DOHH2 (cell line): ENCODE measurements at regions not wholly inside any gene's neighbourhood (a gene's known extent, or its start where the extent isn't known, plus 50 kb on each side); places are given as distances from the start of the nearest gene placed in this dataset.

Source experiments
- H3F3A ChIP-seq: fragments of 200-600 bp; sonication (generic), shearing (Covaris generic); 2 replicates; pipeline ENCODE4 v1.6.0; 2016; ENCODE audit warnings: antibody characterized with exemption, mild to moderate bottlenecking; ENCODE audit not compliant: control insufficient read depth, insufficient read depth
- H3K27ac ChIP-seq: fragments of 200-600 bp; sonication (generic); 2 replicates; pipeline ENCODE4 v1.5.1; 2014; ENCODE audit warnings: low read depth, mild to moderate bottlenecking, low read length, moderate library complexity
- H3K27me3 ChIP-seq: fragments of 200-600 bp; sonication (generic); 2 replicates; pipeline ENCODE4 v1.6.1; 2014; ENCODE audit warnings: mild to moderate bottlenecking, low read length, mixed read lengths; ENCODE audit not compliant: control insufficient read depth
- H3K36me3 ChIP-seq: fragments of 200-600 bp; sonication (generic); 2 replicates; pipeline ENCODE4 v1.6.1; 2014; ENCODE audit warnings: mild to moderate bottlenecking, low read length, moderate library complexity, mixed read lengths; ENCODE audit not compliant: control insufficient read depth
- H3K4me1 ChIP-seq: fragments of 200-600 bp; sonication (generic); 2 replicates; pipeline ENCODE4 v1.6.1; 2014; ENCODE audit warnings: mild to moderate bottlenecking, low read length, mixed read lengths; ENCODE audit not compliant: control insufficient read depth
- H3K4me2 ChIP-seq: fragments of 200-600 bp; sonication (generic); 2 replicates; pipeline ENCODE4 v1.6.0; 2014; ENCODE audit warnings: mild to moderate bottlenecking, low read length, moderate library complexity
- H3K4me3 ChIP-seq: fragments of 200-600 bp; sonication (generic); 2 replicates; pipeline ENCODE4 v1.5.1; 2014; ENCODE audit warnings: mild to moderate bottlenecking, low read length, mixed read lengths
- H3K79me2 ChIP-seq: fragments of 200-600 bp; sonication (generic); 2 replicates; pipeline ENCODE4 v1.6.1; 2014; ENCODE audit warnings: mild to moderate bottlenecking, low read length, mixed read lengths; ENCODE audit not compliant: control insufficient read depth
- H3K9me2 ChIP-seq: fragments of 200-600 bp; sonication (generic); replicated peaks from 2 replicates; pipeline ENCODE4 v1.6.1; 2014; ENCODE audit warnings: mild to moderate bottlenecking, low read length, mixed read lengths; ENCODE audit not compliant: control insufficient read depth
- H3K9me3 ChIP-seq: fragments of 200-600 bp; sonication (generic); 2 replicates; pipeline ENCODE4 v1.6.1; 2014; ENCODE audit warnings: antibody characterized with exemption, low read length, mixed read lengths; ENCODE audit not compliant: control insufficient read depth, insufficient read depth
- H4K20me1 ChIP-seq: fragments of 200-600 bp; sonication (generic); 2 replicates; pipeline ENCODE4 v1.6.0; 2014; ENCODE audit warnings: low read depth, mild to moderate bottlenecking, antibody characterized with exemption, low read length, moderate library complexity; ENCODE audit not compliant: control insufficient read depth, insufficient read depth
- CTCF ChIP-seq: fragments of 200-600 bp; sonication (generic); IDR thresholded peaks from one replicate; pipeline ENCODE4 v1.5.1; 2014; ENCODE audit warnings: antibody characterized with exemption, mild to moderate bottlenecking, low read depth, low read length; ENCODE audit not compliant: poor library complexity, severe bottlenecking
- EZH2phosphoT487 ChIP-seq: fragments of 200-600 bp; sonication (generic); IDR thresholded peaks from 2 replicates; pipeline ENCODE4 v1.6.1; 2017; ENCODE audit warnings: borderline replicate concordance, mild to moderate bottlenecking, antibody characterized with exemption, low read length, moderate library complexity, mixed read lengths

- TF ChIP-seq CTCF (no peak), EZH2phosphoT487 (no peak)
These were observed 72.9 kb upstream of the C14orf180 start for GRCh38 chr14:104506461-104507253.

GRCh38 chr14:104507443-104507842, 72.1 kb upstream of the C14orf180 start:
- Histone ChIP-seq H3K79me2 (no peaks in the 10 kb centered on the region), H3K27me3 (no peaks in the 10 kb centered on the region)
- TF ChIP-seq EZH2phosphoT487 (no peak), CTCF (no peak)

More at GRCh38 chr14:104506461-104507253, 72.9 kb upstream of the C14orf180 start:
- Histone ChIP-seq H3F3A (no peaks in the 10 kb centered on the region), H3K27ac (no peak overlapping the region), H3K4me1 (no peaks in the 10 kb centered on the region), H3K4me3 (no peak overlapping the region), H4K20me1 (no peaks in the 10 kb centered on the region), H3K36me3 (no peaks in the 10 kb centered on the region), H3K79me2 (no peaks in the 10 kb centered on the region), H3K9me2 (no peaks in the 10 kb centered on the region), H3K9me3 (no peaks in the 10 kb centered on the region), H3K27me3 (no peaks in the 10 kb centered on the region), H3K4me2 (no peak overlapping the region)

GRCh38 chr14:104509673-104510072, 69.9 kb upstream of the C14orf180 start:
- Histone ChIP-seq H3K36me3 (no peaks in the 10 kb centered on the region), H3K9me2 (no peaks in the 10 kb centered on the region), H3K27me3 (no peaks in the 10 kb centered on the region), H3K4me1 (no peaks in the 10 kb centered on the region), H3K27ac (no peak overlapping the region), H3K79me2 (no peaks in the 10 kb centered on the region), H3K9me3 (no peaks in the 10 kb centered on the region), H3K4me3 (no peak overlapping the region), H4K20me1 (no peaks in the 10 kb centered on the region), H3F3A (no peaks in the 10 kb centered on the region), H3K4me2 (no peak overlapping the region)
- TF ChIP-seq EZH2phosphoT487 (no peak), CTCF (no peak)

More at GRCh38 chr14:104507443-104507842, 72.1 kb upstream of the C14orf180 start:
- H3K9me2 ChIP-seq, result no peaks in the 10 kb centered on the region
- H3K27ac ChIP-seq, result no peak overlapping the region
- no peak overlapping the region for H3K4me3 ChIP-seq
- no peak overlapping the region for H3K4me2 ChIP-seq
- H3K4me1 ChIP-seq, result no peaks in the 10 kb centered on the region
- H4K20me1 ChIP-seq, result no peaks in the 10 kb centered on the region
- no peaks in the 10 kb centered on the region for H3K9me3 ChIP-seq
- no peaks in the 10 kb centered on the region for H3K36me3 ChIP-seq
- no peaks in the 10 kb centered on the region for H3F3A ChIP-seq
